Gastrocnemius medialis (tissue), 4 donors: ENCODE measurements at regions not wholly inside any gene's neighbourhood (a gene's known extent, or its start where the extent isn't known, plus 50 kb on each side); places are given as distances from the start of the nearest gene placed in this dataset.

ENCODE experiments used
- CTCF ChIP-seq, 5 experiments: fragments of 450-650 bp in 3 of 5; fragments of 200-600 bp in 2 of 5; sonication (generic) in 2 of 5; IDR thresholded peaks in 4 of 5; conservative IDR thresholded peaks in 1 of 5; 1 replicate in 4 of 5; 2 replicates in 1 of 5; pipeline ENCODE4 v1.5.1; 2016 to 2019; ENCODE audit warnings: antibody characterized with exemption in 5 of 5, mild to moderate bottlenecking in 3 of 5, moderate library complexity in 3 of 5
- POLR2A ChIP-seq, 2 donors: fragments of 450-650 bp; IDR thresholded peaks; one replicate each; pipeline ENCODE4 v1.6.1; 2017; ENCODE audit warnings: antibody characterized with exemption in 2 of 2, mild to moderate bottlenecking in 2 of 2, moderate library complexity in 2 of 2

- no peak for TF ChIP-seq POLR2A (IDR thresholded peaks at IDR 0.05)
- TF ChIP-seq CTCF (IDR thresholded peaks at IDR 0.05 in 4 of 5, conservative IDR thresholded peaks at IDR 0.05 in 1 of 5), result no peak
These were observed 873.8 kb downstream of the BRD1 start for GRCh38 chr22:48953830-48954229.
